Activated CD8-positive, alpha-beta T cell treated with anti-CD3 and anti-CD28 coated beads, Interleukin-2, amount 10 ng/mL, durations not matched to agents 7 days and 5 days (primary cell): ENCODE measurements at regions not wholly inside any gene's neighbourhood (a gene's known extent, or its start where the extent isn't known, plus 50 kb on each side); places are given as distances from the start of the nearest gene placed in this dataset.
"Not testable (repeated sequence)": the region's sequence is repeated elsewhere in the genome, so short reads cannot be mapped to it uniquely, and the experiment has no call there.

Experiments
- ATAC-seq: fragments of 150-1000 bp; cut with Tn5 transposase; one replicate; pipeline ENCODE4 v1.10.0; 2021; ENCODE audit warnings: moderate library complexity
- CTCF ChIA-PET: fragments of 350-600 bp; sonication (Branson Sonifier 250); formaldehyde crosslinking; loops from one replicate; lab custom pipeline; 2021; ENCODE audit warnings: antibody characterized with exemption; lab: Charles Lee
- POLR2A ChIA-PET: fragments of 350-600 bp; sonication (Branson Sonifier 250); formaldehyde crosslinking; loops from one replicate; lab custom pipeline; 2021; ENCODE audit warnings: antibody characterized with exemption; lab: Charles Lee
- DNase-seq: peaks from one replicate; pipeline ENCODE4 v3.0.0-alpha.2; 2020
- H3K27ac Mint-ChIP-seq: one replicate; pipeline ENCODE4 v1.8.0; 2021; ENCODE audit warnings: mild to moderate bottlenecking, mixed read lengths
- H3K27me3 Mint-ChIP-seq: one replicate; pipeline ENCODE4 v1.8.0; 2021; ENCODE audit warnings: low read depth, mixed read lengths
- H3K36me3 Mint-ChIP-seq: one replicate; pipeline ENCODE4 v1.8.0; 2021; ENCODE audit warnings: low read depth, mixed read lengths
- H3K4me1 Mint-ChIP-seq: one replicate; pipeline ENCODE4 v1.8.0; 2021; ENCODE audit warnings: low read depth, mixed read lengths
- H3K4me3 Mint-ChIP-seq: one replicate; pipeline ENCODE4 v1.8.0; 2021; ENCODE audit warnings: mild to moderate bottlenecking, mixed read lengths
- H3K9me3 Mint-ChIP-seq: one replicate; pipeline ENCODE4 v1.8.0; 2022; ENCODE audit warnings: mixed read lengths; ENCODE audit not compliant: insufficient read depth

DNA sequence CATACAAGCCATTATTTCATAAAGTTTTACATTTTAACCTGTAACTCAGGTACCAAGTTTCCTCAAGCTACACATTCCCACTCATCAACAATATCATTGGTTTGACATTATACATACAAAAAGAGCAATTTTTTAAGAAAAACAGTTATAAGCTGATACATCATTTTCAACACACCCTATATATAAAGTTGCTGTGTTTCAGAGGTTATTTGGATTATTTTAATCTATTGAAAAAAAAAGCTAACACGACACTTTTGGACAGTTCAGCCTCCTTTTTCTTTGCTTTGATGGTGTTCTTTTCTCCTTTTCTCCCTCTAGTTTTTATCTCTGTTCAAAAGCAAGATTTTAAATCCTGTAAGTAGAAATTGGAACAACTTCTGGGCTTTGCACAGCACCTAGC is 175.9 kb upstream of the CREB1 start:
- DNase-seq: no peak
- ATAC-seq: no peak
- H3K4me3 Mint-ChIP-seq: no peak overlapping the region
- ChIA-PET POLR2A (no interaction called here), CTCF (interaction anchor here (0.9 to 2.5 kb wide), 9 partner anchors 13 to 553 kb away, joined by 3 to 13 read pairs (median 5); no protein-coding TSS in a partner anchor)
- no peaks in the 10 kb centered on the region for H3K9me3 Mint-ChIP-seq
- no peak overlapping the region for H3K27ac Mint-ChIP-seq
- no peaks in the 10 kb centered on the region for H3K36me3 Mint-ChIP-seq
- peaks cover 6% of the 10 kb centered on the region for H3K4me1 Mint-ChIP-seq
- H3K27me3 Mint-ChIP-seq: no peaks in the 10 kb centered on the region

DNA sequence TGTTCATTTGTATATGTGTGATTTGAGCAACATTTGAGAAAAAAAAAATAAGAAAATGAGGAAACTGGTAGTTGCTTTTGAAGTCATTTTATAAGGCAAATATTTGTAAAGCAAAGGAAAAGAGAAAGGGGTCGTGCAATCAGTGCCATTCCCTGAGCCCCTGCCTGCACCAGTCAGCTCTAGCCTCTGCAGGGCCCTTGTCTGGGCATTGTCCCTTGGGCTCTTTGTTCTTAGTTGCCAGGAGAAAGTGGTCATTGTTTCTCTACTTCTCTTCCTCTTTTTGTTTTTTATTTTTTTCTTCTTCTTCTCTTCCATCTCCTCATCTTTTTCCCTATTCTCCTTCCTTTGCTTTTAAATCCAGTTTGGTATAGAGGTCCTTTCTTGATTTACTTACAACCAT is 175.3 kb upstream of the CREB1 start:
- no peak overlapping the region for H3K4me3 Mint-ChIP-seq
- H3K36me3 Mint-ChIP-seq: no peaks in the 10 kb centered on the region
- DNase-seq (no peak), ATAC-seq (no peak)
- POLR2A ChIA-PET: no interaction called here
- no peaks in the 10 kb centered on the region for H3K27me3 Mint-ChIP-seq
- no peak overlapping the region for H3K27ac Mint-ChIP-seq
- no peaks in the 10 kb centered on the region for H3K9me3 Mint-ChIP-seq
- CTCF ChIA-PET: interaction anchor here (0.9 to 2.0 kb wide), 4 partner anchors 12 to 554 kb away, joined by 3 to 6 read pairs (median 6); no protein-coding TSS in a partner anchor
- H3K4me1 Mint-ChIP-seq: peaks cover 6% of the 10 kb centered on the region

DNA sequence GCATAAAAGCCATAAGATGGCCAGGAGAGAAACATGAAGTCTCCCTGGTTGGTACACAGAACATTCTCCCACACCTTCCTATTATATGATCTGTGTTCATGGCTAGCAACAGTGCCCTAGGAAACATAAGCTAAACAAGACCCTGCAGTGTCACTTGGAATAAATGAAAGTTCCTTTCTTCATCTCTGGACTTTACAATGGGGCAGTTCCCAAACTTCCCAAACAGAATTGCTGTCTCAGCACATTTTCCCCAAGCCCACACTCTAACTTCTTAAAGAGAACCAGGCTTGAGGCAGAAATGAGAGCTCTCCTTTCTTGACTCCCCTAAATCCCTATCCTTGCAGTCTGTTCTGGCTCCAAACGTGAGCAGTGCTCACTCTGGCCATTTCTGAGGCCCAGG is 173.2 kb upstream of the CREB1 start:
- CTCF ChIA-PET: no interaction called here

DNA sequence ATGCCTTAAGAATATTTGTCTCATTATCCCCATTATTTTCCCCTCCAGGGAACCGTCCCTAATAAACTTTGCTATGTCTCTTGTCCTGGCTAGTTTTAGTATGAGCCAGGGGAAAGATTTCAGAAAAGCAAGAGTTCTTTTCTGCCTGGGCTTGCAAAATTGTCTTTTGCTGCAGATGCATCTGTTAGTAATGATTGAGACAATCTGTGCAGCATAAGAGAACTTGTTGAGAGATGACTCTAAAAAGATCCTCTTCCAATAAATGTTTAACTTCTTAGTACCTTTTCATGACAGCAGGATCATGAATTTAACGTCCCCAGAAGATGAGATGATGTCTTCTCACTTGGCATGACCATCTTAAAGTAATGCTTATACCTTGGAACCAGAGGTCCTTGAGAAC is 172.5 kb upstream of the CREB1 start:
- H3K4me1 Mint-ChIP-seq: peaks cover 6% of the 10 kb centered on the region
- POLR2A ChIA-PET: no interaction called here
- no peak overlapping the region for H3K4me3 Mint-ChIP-seq
- CTCF ChIA-PET: no interaction called here
- peaks cover 2% of the 10 kb centered on the region for H3K27me3 Mint-ChIP-seq
- H3K9me3 Mint-ChIP-seq: no peaks in the 10 kb centered on the region
- no peak overlapping the region for H3K27ac Mint-ChIP-seq
- ATAC-seq: no peak
- DNase-seq: no peak
- H3K36me3 Mint-ChIP-seq: no peaks in the 10 kb centered on the region

More for the DNA sequence above, 173.2 kb upstream of the CREB1 start:
- H3K36me3 Mint-ChIP-seq: no peaks in the 10 kb centered on the region
- H3K27me3 Mint-ChIP-seq: no peaks in the 10 kb centered on the region
- ATAC-seq (no peak), DNase-seq (no peak)
- H3K4me1 Mint-ChIP-seq: peaks cover 6% of the 10 kb centered on the region
- POLR2A ChIA-PET: no interaction called here
- H3K4me3 Mint-ChIP-seq: no peak overlapping the region
- no peak overlapping the region for H3K27ac Mint-ChIP-seq
- H3K9me3 Mint-ChIP-seq: no peaks in the 10 kb centered on the region

DNA sequence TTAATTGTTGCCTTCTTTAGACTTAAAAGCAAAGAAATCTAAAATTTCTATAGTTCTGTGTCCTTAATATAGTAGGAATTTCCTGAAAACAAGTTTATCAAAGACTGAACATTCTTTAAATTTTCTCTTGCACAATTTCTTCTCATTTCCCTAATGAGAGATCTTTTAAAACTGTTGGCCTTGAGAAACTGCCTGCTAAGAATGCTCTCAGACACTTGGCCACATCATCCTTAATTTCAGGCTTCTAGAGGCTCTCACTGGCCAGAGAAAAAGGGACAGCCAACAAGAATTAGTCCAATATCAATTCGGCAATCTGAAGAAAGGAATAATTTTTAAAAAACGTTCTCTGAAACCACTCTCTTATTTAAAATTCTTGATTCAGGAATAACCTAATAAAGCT is 167.0 kb upstream of the CREB1 start:
- POLR2A ChIA-PET: no interaction called here
- Mint-ChIP-seq H3K4me1 (no peaks in the 10 kb centered on the region), H3K27me3 (peaks cover 6% of the 10 kb centered on the region), H3K9me3 (no peaks in the 10 kb centered on the region), H3K27ac (no peak overlapping the region), H3K36me3 (no peaks in the 10 kb centered on the region), H3K4me3 (no peak overlapping the region)
- CTCF ChIA-PET: no interaction called here
- DNase-seq (no peak), ATAC-seq (no peak)

GRCh38 chr2:207363761-207364290 is 165.9 kb upstream of the CREB1 start:
- Mint-ChIP-seq H3K9me3 (no peaks in the 10 kb centered on the region), H3K4me1 (no peaks in the 10 kb centered on the region), H3K36me3 (no peaks in the 10 kb centered on the region), H3K4me3 (no peak overlapping the region), H3K27me3 (peaks cover 6% of the 10 kb centered on the region), H3K27ac (no peak overlapping the region)
- no peak for ATAC-seq
- CTCF ChIA-PET: no interaction called here
- POLR2A ChIA-PET: no interaction called here
- no peak for DNase-seq

GRCh38 chr2:207370646-207371045 is 159.1 kb upstream of the CREB1 start:
- Mint-ChIP-seq H3K4me3 (no peak overlapping the region), H3K27me3 (no peaks in the 10 kb centered on the region), H3K27ac (no peak overlapping the region), H3K9me3 (no peaks in the 10 kb centered on the region), H3K36me3 (no peaks in the 10 kb centered on the region), H3K4me1 (no peaks in the 10 kb centered on the region)
- DNase-seq (no peak), ATAC-seq (no peak)
- CTCF ChIA-PET: no interaction called here
- POLR2A ChIA-PET: no interaction called here

- no peak overlapping the region for H3K27ac Mint-ChIP-seq
- H3K4me1 Mint-ChIP-seq: no peaks in the 10 kb centered on the region
- no peaks in the 10 kb centered on the region for H3K36me3 Mint-ChIP-seq
- DNase-seq (no peak), ATAC-seq (no peak)
- ChIA-PET CTCF (no interaction called here), POLR2A (no interaction called here)
- no peaks in the 10 kb centered on the region for H3K27me3 Mint-ChIP-seq
- no peak overlapping the region for H3K4me3 Mint-ChIP-seq
- no peaks in the 10 kb centered on the region for H3K9me3 Mint-ChIP-seq
Measured at GRCh38 chr2:207371877-207372276, 157.9 kb upstream of the CREB1 start.

- CTCF ChIA-PET: no interaction called here
- no peaks in the 10 kb centered on the region for H3K27me3 Mint-ChIP-seq
- ATAC-seq (no peak), DNase-seq (no peak)
- H3K9me3 Mint-ChIP-seq: no peaks in the 10 kb centered on the region
- no peaks in the 10 kb centered on the region for H3K36me3 Mint-ChIP-seq
- H3K4me3 Mint-ChIP-seq: no peak overlapping the region
- H3K4me1 Mint-ChIP-seq: no peaks in the 10 kb centered on the region
- H3K27ac Mint-ChIP-seq: no peak overlapping the region
- POLR2A ChIA-PET: no interaction called here
Measured at GRCh38 chr2:207372483-207372882, 157.3 kb upstream of the CREB1 start.

- ATAC-seq: no peak
Measured at GRCh38 chr2:207375207-207375875, 154.4 kb upstream of the CREB1 start.

DNA sequence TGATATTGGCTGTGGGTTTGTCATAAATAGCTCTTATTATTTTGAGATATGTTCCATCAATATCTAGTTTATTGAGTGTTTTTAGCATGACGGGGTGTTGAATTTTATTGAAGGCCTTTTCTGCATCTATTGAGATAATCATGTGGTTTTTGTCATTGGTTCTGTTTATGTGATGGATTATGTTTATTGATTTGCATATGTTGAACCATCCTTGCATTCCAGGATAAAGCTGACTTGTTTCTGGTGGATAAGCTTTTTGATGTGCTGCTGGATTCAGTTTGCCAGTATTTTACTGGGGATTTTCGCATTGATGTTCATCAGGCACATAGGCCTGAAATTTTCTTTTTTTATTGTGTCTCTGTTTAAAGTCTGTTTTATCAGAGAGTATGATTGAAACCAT is 151.1 kb upstream of the CREB1 start:
- peaks cover 15% of the 10 kb centered on the region for H3K9me3 Mint-ChIP-seq
- H3K36me3 Mint-ChIP-seq, ATAC-seq, H3K27ac Mint-ChIP-seq, POLR2A ChIA-PET, H3K4me3 Mint-ChIP-seq, DNase-seq, H3K27me3 Mint-ChIP-seq, CTCF ChIA-PET, H3K4me1 Mint-ChIP-seq: not testable (repeated sequence)

More at GRCh38 chr2:207375207-207375875, 154.4 kb upstream of the CREB1 start:
- Mint-ChIP-seq H3K4me3 (no peak overlapping the region), H3K27me3 (no peaks in the 10 kb centered on the region), H3K4me1 (no peaks in the 10 kb centered on the region), H3K36me3 (no peaks in the 10 kb centered on the region), H3K27ac (no peak overlapping the region), H3K9me3 (peaks cover 3% of the 10 kb centered on the region)
- CTCF ChIA-PET: no interaction called here
- POLR2A ChIA-PET: no interaction called here
- DNase-seq: no peak

GRCh38 chr2:207385076-207385475 is 144.7 kb upstream of the CREB1 start:
- Mint-ChIP-seq H3K36me3 (no peaks in the 10 kb centered on the region), H3K4me1 (peaks cover 2% of the 10 kb centered on the region), H3K27ac (no peak overlapping the region), H3K27me3 (no peaks in the 10 kb centered on the region), H3K9me3 (peaks cover 16% of the 10 kb centered on the region), H3K4me3 (no peak overlapping the region)
- ChIA-PET CTCF (no interaction called here), POLR2A (no interaction called here)
- ATAC-seq (no peak), DNase-seq (no peak)
